ENCODE measurements at regions not wholly inside any gene's neighbourhood (a gene's known extent, or its start where the extent isn't known, plus 50 kb on each side); places are given as distances from the start of the nearest gene placed in this dataset.

GRCh38 chr4:79227860-79228259 lies 98.0 kb downstream of the NAA11 start:
- no peak for DNase-seq (ENCODE audit: low read depth in 6 of 9, low spot score in 9 of 9)
- Histone ChIP-seq H3K4me1 (ENCODE audit: control insufficient read depth in 2 of 2, insufficient read depth in 2 of 2, low read length in 2 of 2) (no peaks in the 10 kb centered on the region), H3K9me3 (ENCODE audit: control insufficient read depth in 2 of 2, insufficient read depth in 1 of 2, low read length in 1 of 2) (no peaks in the 10 kb centered on the region), H3K36me3 (ENCODE audit: control insufficient read depth in 2 of 2, insufficient read depth in 2 of 2, low read length in 1 of 2) (no peaks in the 10 kb centered on the region), H3K27ac (ENCODE audit: low read depth in 1 of 2, low read length in 1 of 2) (no peak overlapping the region), H3K27me3 (ENCODE audit: control insufficient read depth in 2 of 2, insufficient read depth in 1 of 2, low read length in 1 of 2) (no peaks in the 10 kb centered on the region), H3K4me3 (ENCODE audit: low read length in 2 of 2) (no peak overlapping the region)
- 94% methylated on average over 2 of the region's 2 CpGs for WGBS

GRCh38 chr4:79225360-79225759 lies 100.5 kb downstream of the NAA11 start:
- Histone ChIP-seq H3K9me3 (ENCODE audit: control insufficient read depth in 2 of 2, insufficient read depth in 1 of 2, low read length in 1 of 2) (no peaks in the 10 kb centered on the region), H3K4me1 (ENCODE audit: control insufficient read depth in 2 of 2, insufficient read depth in 2 of 2, low read length in 2 of 2) (no peaks in the 10 kb centered on the region), H3K27me3 (ENCODE audit: control insufficient read depth in 2 of 2, insufficient read depth in 1 of 2, low read length in 1 of 2) (no peaks in the 10 kb centered on the region), H3K27ac (ENCODE audit: low read depth in 1 of 2, low read length in 1 of 2) (no peak overlapping the region), H3K36me3 (ENCODE audit: control insufficient read depth in 2 of 2, insufficient read depth in 2 of 2, low read length in 1 of 2) (no peaks in the 10 kb centered on the region), H3K4me3 (ENCODE audit: low read length in 2 of 2) (no peak overlapping the region)
- WGBS, result 63% methylated on average over 3 of the region's 3 CpGs
- no peak for DNase-seq (ENCODE audit: low read depth in 6 of 9, low spot score in 9 of 9)

- no peaks in the 10 kb centered on the region for H3K36me3 ChIP-seq (ENCODE audit: control insufficient read depth in 2 of 2, insufficient read depth in 2 of 2, low read length in 1 of 2)
- no peaks in the 10 kb centered on the region for H3K27me3 ChIP-seq (ENCODE audit: control insufficient read depth in 2 of 2, insufficient read depth in 1 of 2, low read length in 1 of 2)
- H3K27ac ChIP-seq (ENCODE audit: low read depth in 1 of 2, low read length in 1 of 2), result no peak overlapping the region
- no peak for DNase-seq (ENCODE audit: low read depth in 6 of 9, low spot score in 9 of 9)
- H3K4me3 ChIP-seq (ENCODE audit: low read length in 2 of 2), result no peak overlapping the region
- WGBS, result 89% methylated on average over 2 of the region's 2 CpGs
- no peaks in the 10 kb centered on the region for H3K9me3 ChIP-seq (ENCODE audit: control insufficient read depth in 2 of 2, insufficient read depth in 1 of 2, low read length in 1 of 2)
- no peaks in the 10 kb centered on the region for H3K4me1 ChIP-seq (ENCODE audit: control insufficient read depth in 2 of 2, insufficient read depth in 2 of 2, low read length in 2 of 2)
Observed at GRCh38 chr4:79224777-79225104, 101.1 kb downstream of the NAA11 start.

- no peaks in the 10 kb centered on the region for H3K4me1 ChIP-seq (ENCODE audit: control insufficient read depth in 2 of 2, insufficient read depth in 2 of 2, low read length in 2 of 2)
- DNase-seq (ENCODE audit: low read depth in 6 of 9, low spot score in 9 of 9), result no peak
- H3K27me3 ChIP-seq (ENCODE audit: control insufficient read depth in 2 of 2, insufficient read depth in 1 of 2, low read length in 1 of 2), result no peaks in the 10 kb centered on the region
- H3K9me3 ChIP-seq (ENCODE audit: control insufficient read depth in 2 of 2, insufficient read depth in 1 of 2, low read length in 1 of 2), result no peaks in the 10 kb centered on the region
- H3K4me3 ChIP-seq (ENCODE audit: low read length in 2 of 2), result no peak overlapping the region
- H3K36me3 ChIP-seq (ENCODE audit: control insufficient read depth in 2 of 2, insufficient read depth in 2 of 2, low read length in 1 of 2), result no peaks in the 10 kb centered on the region
- H3K27ac ChIP-seq (ENCODE audit: low read depth in 1 of 2, low read length in 1 of 2), result no peak overlapping the region
- 96% methylated on average over 5 of the region's 5 CpGs for WGBS
Observed at GRCh38 chr4:79223993-79224776, 101.7 kb downstream of the NAA11 start.

GRCh38 chr4:79217025-79217424 lies 108.8 kb downstream of the NAA11 start:
- Histone ChIP-seq H3K36me3 (ENCODE audit: control insufficient read depth in 2 of 2, insufficient read depth in 2 of 2, low read length in 1 of 2) (no peaks in the 10 kb centered on the region), H3K4me1 (ENCODE audit: control insufficient read depth in 2 of 2, insufficient read depth in 2 of 2, low read length in 2 of 2) (no peaks in the 10 kb centered on the region), H3K4me3 (ENCODE audit: low read length in 2 of 2) (no peak overlapping the region), H3K9me3 (ENCODE audit: control insufficient read depth in 2 of 2, insufficient read depth in 1 of 2, low read length in 1 of 2) (no peaks in the 10 kb centered on the region), H3K27me3 (ENCODE audit: control insufficient read depth in 2 of 2, insufficient read depth in 1 of 2, low read length in 1 of 2) (no peaks in the 10 kb centered on the region), H3K27ac (ENCODE audit: low read depth in 1 of 2, low read length in 1 of 2) (no peak overlapping the region)
- DNase-seq (ENCODE audit: low read depth in 6 of 9, low spot score in 9 of 9), result no peak

- H3K36me3 ChIP-seq (ENCODE audit: control insufficient read depth in 2 of 2, insufficient read depth in 2 of 2, low read length in 1 of 2), result no peaks in the 10 kb centered on the region
- no peak overlapping the region for H3K27ac ChIP-seq (ENCODE audit: low read depth in 1 of 2, low read length in 1 of 2)
- no peaks in the 10 kb centered on the region for H3K27me3 ChIP-seq (ENCODE audit: control insufficient read depth in 2 of 2, insufficient read depth in 1 of 2, low read length in 1 of 2)
- no peaks in the 10 kb centered on the region for H3K9me3 ChIP-seq (ENCODE audit: control insufficient read depth in 2 of 2, insufficient read depth in 1 of 2, low read length in 1 of 2)
- no peak for DNase-seq (ENCODE audit: low read depth in 6 of 9, low spot score in 9 of 9)
- H3K4me3 ChIP-seq (ENCODE audit: low read length in 2 of 2), result no peak overlapping the region
- no peaks in the 10 kb centered on the region for H3K4me1 ChIP-seq (ENCODE audit: control insufficient read depth in 2 of 2, insufficient read depth in 2 of 2, low read length in 2 of 2)
Observed at GRCh38 chr4:79213702-79214101, 112.2 kb downstream of the NAA11 start.

GRCh38 chr4:79213010-79213409 lies 112.9 kb downstream of the NAA11 start:
- H3K27ac ChIP-seq (ENCODE audit: low read depth in 1 of 2, low read length in 1 of 2), result no peak overlapping the region
- no peaks in the 10 kb centered on the region for H3K4me1 ChIP-seq (ENCODE audit: control insufficient read depth in 2 of 2, insufficient read depth in 2 of 2, low read length in 2 of 2)
- no peak overlapping the region for H3K4me3 ChIP-seq (ENCODE audit: low read length in 2 of 2)
- H3K36me3 ChIP-seq (ENCODE audit: control insufficient read depth in 2 of 2, insufficient read depth in 2 of 2, low read length in 1 of 2), result no peaks in the 10 kb centered on the region
- no peaks in the 10 kb centered on the region for H3K27me3 ChIP-seq (ENCODE audit: control insufficient read depth in 2 of 2, insufficient read depth in 1 of 2, low read length in 1 of 2)
- no peaks in the 10 kb centered on the region for H3K9me3 ChIP-seq (ENCODE audit: control insufficient read depth in 2 of 2, insufficient read depth in 1 of 2, low read length in 1 of 2)
- no peak for DNase-seq (ENCODE audit: low read depth in 6 of 9, low spot score in 9 of 9)

GRCh38 chr4:79212311-79212710 lies 113.5 kb downstream of the NAA11 start:
- no peak for DNase-seq (ENCODE audit: low read depth in 6 of 9, low spot score in 9 of 9)

GRCh38 chr4:79211490-79211889 lies 114.4 kb downstream of the NAA11 start:
- WGBS, result 97% methylated on average over 3 of the region's 3 CpGs
- no peak for DNase-seq (ENCODE audit: low read depth in 6 of 9, low spot score in 9 of 9)
- Histone ChIP-seq H3K36me3 (ENCODE audit: control insufficient read depth in 2 of 2, insufficient read depth in 2 of 2, low read length in 1 of 2) (no peaks in the 10 kb centered on the region), H3K27ac (ENCODE audit: low read depth in 1 of 2, low read length in 1 of 2) (no peak overlapping the region), H3K27me3 (ENCODE audit: control insufficient read depth in 2 of 2, insufficient read depth in 1 of 2, low read length in 1 of 2) (no peaks in the 10 kb centered on the region), H3K9me3 (ENCODE audit: control insufficient read depth in 2 of 2, insufficient read depth in 1 of 2, low read length in 1 of 2) (no peaks in the 10 kb centered on the region), H3K4me1 (ENCODE audit: control insufficient read depth in 2 of 2, insufficient read depth in 2 of 2, low read length in 2 of 2) (no peaks in the 10 kb centered on the region), H3K4me3 (ENCODE audit: low read length in 2 of 2) (no peak overlapping the region)

More at GRCh38 chr4:79212311-79212710, 113.5 kb downstream of the NAA11 start:
- 93% methylated on average over 4 of the region's 4 CpGs for WGBS
- H3K4me1 ChIP-seq (ENCODE audit: control insufficient read depth in 2 of 2, insufficient read depth in 2 of 2, low read length in 2 of 2), result no peaks in the 10 kb centered on the region
- H3K4me3 ChIP-seq (ENCODE audit: low read length in 2 of 2), result no peak overlapping the region
- no peaks in the 10 kb centered on the region for H3K9me3 ChIP-seq (ENCODE audit: control insufficient read depth in 2 of 2, insufficient read depth in 1 of 2, low read length in 1 of 2)
- H3K27ac ChIP-seq (ENCODE audit: low read depth in 1 of 2, low read length in 1 of 2), result no peak overlapping the region
- no peaks in the 10 kb centered on the region for H3K27me3 ChIP-seq (ENCODE audit: control insufficient read depth in 2 of 2, insufficient read depth in 1 of 2, low read length in 1 of 2)
- no peaks in the 10 kb centered on the region for H3K36me3 ChIP-seq (ENCODE audit: control insufficient read depth in 2 of 2, insufficient read depth in 2 of 2, low read length in 1 of 2)

GRCh38 chr4:79210636-79211049 lies 115.2 kb downstream of the NAA11 start:
- Histone ChIP-seq H3K27ac (ENCODE audit: low read depth in 1 of 2, low read length in 1 of 2) (no peak overlapping the region), H3K4me3 (ENCODE audit: low read length in 2 of 2) (no peak overlapping the region), H3K9me3 (ENCODE audit: control insufficient read depth in 2 of 2, insufficient read depth in 1 of 2, low read length in 1 of 2) (no peaks in the 10 kb centered on the region), H3K36me3 (ENCODE audit: control insufficient read depth in 2 of 2, insufficient read depth in 2 of 2, low read length in 1 of 2) (no peaks in the 10 kb centered on the region), H3K27me3 (ENCODE audit: control insufficient read depth in 2 of 2, insufficient read depth in 1 of 2, low read length in 1 of 2) (no peaks in the 10 kb centered on the region), H3K4me1 (ENCODE audit: control insufficient read depth in 2 of 2, insufficient read depth in 2 of 2, low read length in 2 of 2) (no peaks in the 10 kb centered on the region)
- no peak for DNase-seq (ENCODE audit: low read depth in 6 of 9, low spot score in 9 of 9)
- 93% methylated on average over 7 of the region's 7 CpGs for WGBS
